ENCODE measurements at regions not wholly inside any gene's neighbourhood (a gene's known extent, or its start where the extent isn't known, plus 50 kb on each side); places are given as distances from the start of the nearest gene placed in this dataset.

DNA sequence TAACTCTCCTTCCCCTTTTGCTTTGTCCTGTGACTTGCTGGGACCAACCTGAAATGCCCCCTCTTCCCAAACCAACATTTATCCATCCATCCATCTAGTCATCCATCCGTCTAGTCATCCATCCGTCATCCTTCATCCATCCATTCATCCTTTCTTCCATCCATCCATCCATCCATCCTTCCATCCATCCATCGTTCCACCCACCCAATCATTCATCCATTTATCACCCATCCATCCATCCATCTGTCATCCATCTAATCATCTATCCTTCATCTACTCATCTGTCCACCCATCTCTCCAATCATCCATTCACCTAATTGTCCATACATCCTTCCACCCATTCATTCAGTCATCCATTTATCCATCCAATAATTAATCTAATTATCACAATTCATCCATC lies 92.7 kb downstream of the EDN3 start:
- Histone ChIP-seq H3K27me3 (ENCODE audit: control insufficient read depth, insufficient read depth, low read length) (no peaks in the 10 kb centered on the region), H3K9ac (ENCODE audit: low read length in 3 of 3) (no peak overlapping the region), H3K36me3 (ENCODE audit: control insufficient read depth in 2 of 3, insufficient read depth in 3 of 3, low read length in 3 of 3) (no peaks in the 10 kb centered on the region), H3K4me3 (ENCODE audit: low read length in 3 of 3) (no peak overlapping the region), H3K27ac (ENCODE audit: low read depth in 2 of 2, low read length in 2 of 2) (no peak overlapping the region), H3K9me3 (ENCODE audit: control insufficient read depth in 2 of 3, insufficient read depth in 1 of 3, low read length in 3 of 3) (no peaks in the 10 kb centered on the region), H3K4me1 (ENCODE audit: control insufficient read depth in 2 of 3, insufficient read depth in 2 of 3, low read depth in 1 of 3, low read length in 3 of 3) (no peaks in the 10 kb centered on the region)
- no peak for DNase-seq
- intact Hi-C loops (cut with DNase I), result no loop called here
- no peak for FAIRE-seq
- TF ChIP-seq, protein P1, sequence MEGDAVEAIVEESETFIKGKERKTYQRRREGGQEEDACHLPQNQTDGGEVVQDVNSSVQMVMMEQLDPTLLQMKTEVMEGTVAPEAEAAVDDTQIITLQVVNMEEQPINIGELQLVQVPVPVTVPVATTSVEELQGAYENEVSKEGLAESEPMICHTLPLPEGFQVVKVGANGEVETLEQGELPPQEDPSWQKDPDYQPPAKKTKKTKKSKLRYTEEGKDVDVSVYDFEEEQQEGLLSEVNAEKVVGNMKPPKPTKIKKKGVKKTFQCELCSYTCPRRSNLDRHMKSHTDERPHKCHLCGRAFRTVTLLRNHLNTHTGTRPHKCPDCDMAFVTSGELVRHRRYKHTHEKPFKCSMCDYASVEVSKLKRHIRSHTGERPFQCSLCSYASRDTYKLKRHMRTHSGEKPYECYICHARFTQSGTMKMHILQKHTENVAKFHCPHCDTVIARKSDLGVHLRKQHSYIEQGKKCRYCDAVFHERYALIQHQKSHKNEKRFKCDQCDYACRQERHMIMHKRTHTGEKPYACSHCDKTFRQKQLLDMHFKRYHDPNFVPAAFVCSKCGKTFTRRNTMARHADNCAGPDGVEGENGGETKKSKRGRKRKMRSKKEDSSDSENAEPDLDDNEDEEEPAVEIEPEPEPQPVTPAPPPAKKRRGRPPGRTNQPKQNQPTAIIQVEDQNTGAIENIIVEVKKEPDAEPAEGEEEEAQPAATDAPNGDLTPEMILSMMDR (IDR thresholded peaks at IDR 0.05; ENCODE audit: borderline replicate concordance, extremely low read depth, insufficient read depth), result no peak

DNA sequence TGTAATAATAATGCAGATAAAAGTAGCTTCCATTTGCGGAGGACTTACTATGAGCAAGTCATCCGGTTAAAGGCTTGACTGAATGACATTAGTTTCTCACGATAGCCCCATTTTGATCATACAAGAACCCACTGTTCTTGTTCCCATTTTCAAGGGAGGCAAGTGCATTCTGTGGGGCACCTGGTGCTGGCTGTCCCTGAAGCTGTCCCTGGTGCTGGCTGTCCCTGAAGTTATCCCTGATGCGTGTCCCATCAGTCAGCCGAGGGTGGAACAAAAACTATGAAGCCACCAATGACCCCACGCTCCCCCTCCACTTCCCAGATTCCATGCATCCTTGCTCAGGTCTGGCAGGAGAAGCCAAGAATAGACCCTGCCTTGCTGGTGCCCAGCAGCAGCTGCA lies 95.3 kb downstream of the EDN3 start:
- no peak for FAIRE-seq
- TF ChIP-seq, protein P1 (IDR thresholded peaks at IDR 0.05; ENCODE audit: borderline replicate concordance, extremely low read depth, insufficient read depth), result no peak
- DNase-seq, result no peak

DNA sequence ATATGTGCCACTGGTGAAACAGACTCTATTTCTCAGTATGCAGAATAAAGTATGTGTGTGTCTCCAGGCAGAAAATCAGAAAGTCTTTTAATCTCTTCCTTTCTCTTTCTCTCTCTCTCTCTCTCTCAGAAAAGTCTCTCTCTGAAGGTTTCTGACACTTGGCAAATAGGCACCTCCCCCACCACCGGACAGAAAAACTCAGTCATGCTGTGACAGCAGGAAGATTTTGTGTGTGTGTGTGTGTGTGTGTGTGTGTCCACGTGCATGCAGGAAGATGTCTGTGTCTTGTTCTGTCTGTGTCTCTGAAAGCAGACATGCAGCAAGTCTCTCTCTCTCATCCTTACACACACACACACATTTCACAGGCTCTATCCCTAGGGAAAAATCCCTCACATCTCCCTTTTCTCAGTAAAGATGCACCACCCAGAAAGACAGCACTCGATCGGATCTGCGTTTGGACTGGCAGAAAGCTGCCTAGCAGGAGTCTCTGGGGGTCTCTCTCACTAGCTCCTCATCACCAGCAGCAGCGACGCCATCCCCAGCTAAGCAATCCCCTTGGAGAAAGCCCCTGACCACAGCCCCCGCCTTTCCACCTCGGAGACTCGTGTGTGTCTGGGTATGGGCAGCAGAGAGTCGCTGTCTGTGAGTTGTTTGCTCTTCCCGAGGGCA lies 98.3 kb downstream of the EDN3 start:
- Histone ChIP-seq H3K9me3 (ENCODE audit: control insufficient read depth in 2 of 3, insufficient read depth in 1 of 3, low read length in 3 of 3) (no peaks in the 10 kb centered on the region), H3K9ac (ENCODE audit: low read length in 3 of 3) (no peak overlapping the region), H3K27ac (ENCODE audit: low read depth in 2 of 2, low read length in 2 of 2) (no peak overlapping the region), H3K4me3 (ENCODE audit: low read length in 3 of 3) (no peak overlapping the region), H3K36me3 (ENCODE audit: control insufficient read depth in 2 of 3, insufficient read depth in 3 of 3, low read length in 3 of 3) (no peaks in the 10 kb centered on the region), H3K27me3 (ENCODE audit: control insufficient read depth, insufficient read depth, low read length) (no peaks in the 10 kb centered on the region), H3K4me1 (ENCODE audit: control insufficient read depth in 2 of 3, insufficient read depth in 2 of 3, low read depth in 1 of 3, low read length in 3 of 3) (peaks cover 0 to 6% (median 0%) of the 10 kb centered on the region in 3 donors)
- intact Hi-C loops (cut with DNase I), result no loop called here
- TF ChIP-seq, protein P1 (IDR thresholded peaks at IDR 0.05; ENCODE audit: borderline replicate concordance, extremely low read depth, insufficient read depth), result no peak
- no peak for FAIRE-seq
- no peak for DNase-seq

More for the DNA sequence above, 95.3 kb downstream of the EDN3 start:
- Histone ChIP-seq H3K9me3 (ENCODE audit: control insufficient read depth in 2 of 3, insufficient read depth in 1 of 3, low read length in 3 of 3) (no peaks in the 10 kb centered on the region), H3K9ac (ENCODE audit: low read length in 3 of 3) (no peak overlapping the region), H3K27me3 (ENCODE audit: control insufficient read depth, insufficient read depth, low read length) (no peaks in the 10 kb centered on the region), H3K36me3 (ENCODE audit: control insufficient read depth in 2 of 3, insufficient read depth in 3 of 3, low read length in 3 of 3) (no peaks in the 10 kb centered on the region), H3K27ac (ENCODE audit: low read depth in 2 of 2, low read length in 2 of 2) (no peak overlapping the region), H3K4me3 (ENCODE audit: low read length in 3 of 3) (no peak overlapping the region), H3K4me1 (ENCODE audit: control insufficient read depth in 2 of 3, insufficient read depth in 2 of 3, low read depth in 1 of 3, low read length in 3 of 3) (no peaks in the 10 kb centered on the region)
- intact Hi-C loops (cut with DNase I), result no loop called here
